Endothelial cell of umbilical vein (primary cell): ENCODE measurements at regions not wholly inside any gene's neighbourhood (a gene's known extent, or its start where the extent isn't known, plus 50 kb on each side); places are given as distances from the start of the nearest gene placed in this dataset.

Experiments
- BruUV-seq: library from RNA; stranded (reverse); fragments of 400-500 nt; replicated peaks from 2 replicates; lab custom pipeline; 2021; lab: Mats Ljungman, UMichigan
- CTCF ChIA-PET: fragments of 300-600, 350-600 bp; sonication (Branson Sonifier 250); formaldehyde crosslinking; loops from one replicate; lab custom pipeline; 2021; ENCODE audit warnings: antibody characterized with exemption, inconsistent platforms; lab: Charles Lee
- POLR2A ChIA-PET: fragments of 300-600, 350-600 bp; sonication (Branson Sonifier 250); formaldehyde crosslinking; loops from one replicate; lab custom pipeline; 2021; ENCODE audit warnings: antibody characterized with exemption, inconsistent platforms; lab: Charles Lee
- DNase-seq: peaks from one replicate; pipeline ENCODE4 v3.0.0-alpha.2; 2011; ENCODE audit warnings: low read depth, low spot score
- FAIRE-seq: peaks from 2 replicates; lab custom pipeline; 2011; peaks lifted over from hg19 to GRCh38; lab: Jason Lieb, UNC
- H2AFZ ChIP-seq: 2 replicates; pipeline ENCODE4 v1.6.0; 2012; ENCODE audit warnings: low read depth, low read length, control low read depth, inconsistent platforms
- H3K27ac ChIP-seq: 2 replicates; pipeline ENCODE4 v1.5.1; 2011; ENCODE audit warnings: low read depth, mild to moderate bottlenecking, control low read depth, low read length, moderate library complexity; ENCODE audit not compliant: insufficient read depth
- H3K27me3 ChIP-seq, 2 experiments: 2 replicates each; pipeline versions ENCODE4 v1.6.0 to v1.6.1; 2011; ENCODE audit warnings: low read length in 2 of 2, mixed read lengths in 1 of 2; ENCODE audit not compliant: control insufficient read depth in 2 of 2, insufficient read depth in 2 of 2
- H3K36me3 ChIP-seq, 2 experiments: 2 replicates in 1 of 2; 3 replicates in 1 of 2; pipeline ENCODE4 v1.5.1; 2011; ENCODE audit warnings: low read length in 2 of 2, mild to moderate bottlenecking in 1 of 2, moderate library complexity in 1 of 2; ENCODE audit not compliant: control insufficient read depth in 2 of 2, insufficient read depth in 2 of 2; ENCODE audit errors: extremely low read depth in 1 of 2
- H3K4me1 ChIP-seq: 3 replicates; pipeline ENCODE4 v1.5.1; 2011; ENCODE audit warnings: mild to moderate bottlenecking, low read length; ENCODE audit not compliant: control insufficient read depth, insufficient read depth; ENCODE audit errors: extremely low read depth
- H3K4me2 ChIP-seq: 2 replicates; pipeline ENCODE4 v1.6.1; 2011; ENCODE audit warnings: low read length, control low read depth, mixed read lengths; ENCODE audit not compliant: insufficient read depth
- H3K4me3 ChIP-seq, 3 experiments: fragments of 200-600 bp in 1 of 3; sonication (generic), shearing (Covaris generic) in 1 of 3; replicated peaks in 1 of 3; 2 replicates each; pipeline ENCODE4 v1.5.1; 2011 to 2016; ENCODE audit warnings: control low read depth in 3 of 3, low read length in 3 of 3, mild to moderate bottlenecking in 2 of 3, inconsistent platforms in 1 of 3, low read depth in 1 of 3, moderate library complexity in 1 of 3; ENCODE audit not compliant: insufficient read depth in 1 of 3
- H3K79me2 ChIP-seq: 2 replicates; pipeline ENCODE4 v1.6.0; 2012; ENCODE audit warnings: low read length, inconsistent platforms; ENCODE audit not compliant: control insufficient read depth, insufficient read depth
- H3K9ac ChIP-seq: replicated peaks from 2 replicates; pipeline ENCODE3; 2011; ENCODE audit warnings: low read length, control low read depth; ENCODE audit not compliant: insufficient read depth; ENCODE audit errors: extremely low read depth
- H3K9me1 ChIP-seq: replicated peaks from 3 replicates; pipeline ENCODE4 v1.6.0; 2011; ENCODE audit warnings: mild to moderate bottlenecking, low read length; ENCODE audit not compliant: control insufficient read depth, insufficient read depth; ENCODE audit errors: extremely low read depth
- H3K9me3 ChIP-seq: replicated peaks from 2 replicates; pipeline ENCODE4 v1.5.1; 2012; ENCODE audit warnings: low read length, inconsistent platforms; ENCODE audit not compliant: control insufficient read depth, insufficient read depth
- H4K20me1 ChIP-seq: replicated peaks from 2 replicates; pipeline ENCODE3; 2011; ENCODE audit warnings: mild to moderate bottlenecking, low read length; ENCODE audit not compliant: control insufficient read depth, insufficient read depth; ENCODE audit errors: extremely low read depth
- EZH2 ChIP-seq: IDR thresholded peaks from 2 replicates; pipeline ENCODE4 v1.6.1; 2012; ENCODE audit warnings: borderline replicate concordance, low read depth, mild to moderate bottlenecking, moderate library complexity, low read length, inconsistent platforms; ENCODE audit not compliant: severe bottlenecking
- FOS ChIP-seq: IDR thresholded peaks from 2 replicates; pipeline ENCODE4 v1.6.1; 2011; ENCODE audit warnings: mild to moderate bottlenecking, low read length, moderate library complexity, borderline replicate concordance; ENCODE audit not compliant: insufficient read depth
- GATA2 ChIP-seq: IDR thresholded peaks from 2 replicates; pipeline ENCODE4 v1.7.0; 2011; ENCODE audit warnings: low read depth, mild to moderate bottlenecking, moderate library complexity, mixed read lengths, low read length; ENCODE audit not compliant: insufficient read length, insufficient read depth
- JUN ChIP-seq: IDR thresholded peaks from 2 replicates; pipeline ENCODE4 v1.6.1; 2011; ENCODE audit warnings: borderline replicate concordance, low read depth; ENCODE audit not compliant: insufficient read length, insufficient read depth
- MYC ChIP-seq: IDR thresholded peaks from one replicate; pipeline ENCODE4 v1.6.1; 2011; ENCODE audit warnings: mild to moderate bottlenecking, low read depth, low read length
- POLR2A ChIP-seq: IDR thresholded peaks from 2 replicates; pipeline ENCODE4 v1.6.1; 2012; ENCODE audit warnings: low read depth, mild to moderate bottlenecking, control low read depth, low read length
- POLR2AphosphoS5 ChIP-seq: IDR thresholded peaks from 2 replicates; pipeline ENCODE4 v1.6.1; 2012; ENCODE audit warnings: low read depth, mild to moderate bottlenecking, control low read depth, low read length, moderate library complexity; ENCODE audit not compliant: insufficient read depth
- dilution Hi-C: fragments of 300-500 bp; cut with MboI; formaldehyde crosslinking; loops from one replicate; pipeline ENCODE4 v1.15.0; 2019; ENCODE audit warnings: low sequenced_read_pairs; ENCODE audit not compliant: extremely low pct_ligation_motif_present
- intact Hi-C: fragments of 100-400 bp; cut with micrococcal nuclease; formaldehyde crosslinking; loops from one replicate; pipeline ENCODE4 v1.10.0; 2022
- TF ChIP-seq, protein P1 (sequence below), 2 donors: IDR thresholded peaks; 1 replicate in 1 of 2; 2 replicates in 1 of 2; pipeline ENCODE4 v1.5.1; 2011; ENCODE audit warnings: low read length in 2 of 2, mild to moderate bottlenecking in 2 of 2, moderate library complexity in 2 of 2, control low read depth in 1 of 2, inconsistent platforms in 1 of 2, low read depth in 1 of 2; ENCODE audit not compliant: insufficient read depth in 1 of 2; ENCODE audit errors: extremely low read depth in 1 of 2
- TF ChIP-seq, protein P2 (sequence below): IDR thresholded peaks from 2 replicates; pipeline ENCODE4 v1.6.1; 2011; ENCODE audit not compliant: insufficient read depth, insufficient read length

DNA sequence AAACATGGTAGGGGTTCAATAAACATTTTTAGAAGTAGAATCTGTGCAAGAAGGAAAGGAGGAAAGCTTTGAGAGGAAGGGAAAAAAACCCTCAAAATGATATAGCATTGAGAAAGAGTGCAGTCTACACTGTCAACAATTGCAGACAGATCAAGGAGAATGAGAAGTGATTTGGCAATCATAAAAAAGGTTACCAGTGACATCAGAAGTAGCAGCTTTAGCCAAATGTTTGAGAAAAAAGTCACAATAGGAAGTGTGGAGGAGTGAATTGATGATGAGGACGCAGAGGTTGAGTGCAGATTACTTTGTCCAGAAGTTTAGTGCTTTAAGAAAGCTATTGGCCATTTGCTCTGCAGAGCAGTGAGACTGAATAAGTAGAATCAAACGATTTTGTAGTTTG, 155.0 kb downstream of the GJA1 start:
- POLR2A ChIA-PET, result no interaction called here
- CTCF ChIA-PET, result no interaction called here

More for the DNA sequence above, 155.0 kb downstream of the GJA1 start:
- Histone ChIP-seq H3K36me3 (no peaks in the 10 kb centered on the region), H2AFZ (no peak overlapping the region), H3K9me3 (no peaks in the 10 kb centered on the region), H3K9me1 (no peaks in the 10 kb centered on the region), H3K4me3 (no peak overlapping the region), H3K27ac (no peak overlapping the region), H3K9ac (no peak overlapping the region), H3K79me2 (no peaks in the 10 kb centered on the region), H4K20me1 (no peaks in the 10 kb centered on the region), H3K4me2 (no peak overlapping the region), H3K4me1 (no peaks in the 10 kb centered on the region), H3K27me3 (no peaks in the 10 kb centered on the region)
- DNase-seq (no peak), FAIRE-seq (no peak)
- dilution Hi-C loops, result no loop called here
- no TSS peak for BruUV-seq
- TF ChIP-seq JUN (no peak), EZH2 (no peak), POLR2A (no peak), MYC (no peak), GATA2 (no peak), POLR2AphosphoS5 (no peak), FOS (no peak)
- TF ChIP-seq, protein P1, sequence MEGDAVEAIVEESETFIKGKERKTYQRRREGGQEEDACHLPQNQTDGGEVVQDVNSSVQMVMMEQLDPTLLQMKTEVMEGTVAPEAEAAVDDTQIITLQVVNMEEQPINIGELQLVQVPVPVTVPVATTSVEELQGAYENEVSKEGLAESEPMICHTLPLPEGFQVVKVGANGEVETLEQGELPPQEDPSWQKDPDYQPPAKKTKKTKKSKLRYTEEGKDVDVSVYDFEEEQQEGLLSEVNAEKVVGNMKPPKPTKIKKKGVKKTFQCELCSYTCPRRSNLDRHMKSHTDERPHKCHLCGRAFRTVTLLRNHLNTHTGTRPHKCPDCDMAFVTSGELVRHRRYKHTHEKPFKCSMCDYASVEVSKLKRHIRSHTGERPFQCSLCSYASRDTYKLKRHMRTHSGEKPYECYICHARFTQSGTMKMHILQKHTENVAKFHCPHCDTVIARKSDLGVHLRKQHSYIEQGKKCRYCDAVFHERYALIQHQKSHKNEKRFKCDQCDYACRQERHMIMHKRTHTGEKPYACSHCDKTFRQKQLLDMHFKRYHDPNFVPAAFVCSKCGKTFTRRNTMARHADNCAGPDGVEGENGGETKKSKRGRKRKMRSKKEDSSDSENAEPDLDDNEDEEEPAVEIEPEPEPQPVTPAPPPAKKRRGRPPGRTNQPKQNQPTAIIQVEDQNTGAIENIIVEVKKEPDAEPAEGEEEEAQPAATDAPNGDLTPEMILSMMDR (IDR thresholded peaks at IDR 0.05; ENCODE audit: extremely low read depth in 1 of 2, insufficient read depth in 1 of 2, low read depth in 1 of 2, low read length in 2 of 2), result no peak
- TF ChIP-seq, protein P2, sequence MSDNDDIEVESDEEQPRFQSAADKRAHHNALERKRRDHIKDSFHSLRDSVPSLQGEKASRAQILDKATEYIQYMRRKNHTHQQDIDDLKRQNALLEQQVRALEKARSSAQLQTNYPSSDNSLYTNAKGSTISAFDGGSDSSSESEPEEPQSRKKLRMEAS, result no peak
- intact Hi-C loops, result no loop called here
